ENCODE measurements at regions not wholly inside any gene's neighbourhood (a gene's known extent, or its start where the extent isn't known, plus 50 kb on each side); places are given as distances from the start of the nearest gene placed in this dataset.
A peak's percentile ranks its signal among the peaks of the same experiment; 100 is the strongest.

DNA sequence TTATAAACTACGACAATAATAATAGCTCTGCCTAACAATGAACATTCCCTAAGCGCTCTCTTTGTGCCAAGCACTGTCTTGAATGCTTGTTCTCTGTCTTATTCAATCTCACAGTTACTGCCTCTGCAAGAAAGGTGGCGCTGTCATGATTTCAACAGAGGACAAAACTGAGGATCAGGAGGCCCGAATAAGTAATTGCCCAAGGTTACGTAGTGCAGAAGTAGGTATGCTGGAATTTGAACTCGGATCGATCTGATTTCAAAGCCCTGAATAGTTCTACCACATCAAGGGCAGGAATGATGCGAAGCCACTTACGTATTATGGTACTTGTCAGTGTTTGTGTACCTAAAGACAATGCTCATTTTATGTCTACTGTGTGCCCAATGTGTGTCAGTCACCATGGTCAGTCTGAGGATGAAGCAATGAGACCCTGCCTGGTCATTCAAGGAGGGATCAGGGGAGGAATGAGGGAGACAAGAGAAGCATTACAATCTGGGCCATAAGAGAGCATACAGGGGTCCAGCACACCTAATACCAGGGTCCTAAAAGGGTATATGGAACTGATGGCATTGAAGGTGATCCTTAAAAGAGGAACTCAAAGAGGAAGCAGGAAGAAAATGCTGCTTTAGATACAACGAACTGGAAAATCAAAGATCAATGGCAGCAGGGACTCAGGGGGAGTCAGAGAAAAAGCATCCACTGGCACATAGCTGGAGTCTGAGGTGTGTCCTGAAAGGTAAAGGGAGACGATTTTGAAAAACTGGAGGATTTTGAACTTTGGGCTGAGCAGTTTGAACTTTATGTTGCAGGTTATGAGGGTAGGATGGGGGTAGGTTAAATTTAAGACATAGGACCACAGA lies 389.2 kb downstream of the PLPP3 start:
- Histone ChIP-seq H3K4me3 (replicated peaks in 1 of 4; ENCODE audit: control extremely low read depth in 1 of 4, insufficient read depth in 1 of 4, low read depth in 3 of 4, low read length in 4 of 4) (no peak overlapping the region), H3K4me2 (ENCODE audit: extremely low read depth, insufficient read depth, low read length) (no peak overlapping the region), H2AFZ (ENCODE audit: low read length) (no peak overlapping the region), H3K27me3 (ENCODE audit: control insufficient read depth, insufficient read depth, low read length) (no peaks in the 10 kb centered on the region), H4K20me1 (ENCODE audit: control insufficient read depth, extremely low read depth, insufficient read depth, low read length) (no peaks in the 10 kb centered on the region), H3K4me1 (ENCODE audit: control insufficient read depth, extremely low read depth, insufficient read depth, low read length) (peaks cover 2% of the 10 kb centered on the region), H3K79me2 (ENCODE audit: control insufficient read depth, insufficient read depth, low read length) (no peaks in the 10 kb centered on the region), H3K27ac (ENCODE audit: insufficient read depth, low read length) (no peak overlapping the region), H3K36me3 (ENCODE audit: control insufficient read depth, insufficient read depth, low read length) (no peaks in the 10 kb centered on the region), H3K9me3 (ENCODE audit: control insufficient read depth, insufficient read depth, low read depth, low read length) (no peaks in the 10 kb centered on the region), H3K9ac (ENCODE audit: insufficient read depth, low read length) (no peak overlapping the region)
- no peak for TF ChIP-seq EZH2 (IDR thresholded peaks at IDR 0.05; ENCODE audit: low read length, missing control alignments)
- TF ChIP-seq, protein P1, sequence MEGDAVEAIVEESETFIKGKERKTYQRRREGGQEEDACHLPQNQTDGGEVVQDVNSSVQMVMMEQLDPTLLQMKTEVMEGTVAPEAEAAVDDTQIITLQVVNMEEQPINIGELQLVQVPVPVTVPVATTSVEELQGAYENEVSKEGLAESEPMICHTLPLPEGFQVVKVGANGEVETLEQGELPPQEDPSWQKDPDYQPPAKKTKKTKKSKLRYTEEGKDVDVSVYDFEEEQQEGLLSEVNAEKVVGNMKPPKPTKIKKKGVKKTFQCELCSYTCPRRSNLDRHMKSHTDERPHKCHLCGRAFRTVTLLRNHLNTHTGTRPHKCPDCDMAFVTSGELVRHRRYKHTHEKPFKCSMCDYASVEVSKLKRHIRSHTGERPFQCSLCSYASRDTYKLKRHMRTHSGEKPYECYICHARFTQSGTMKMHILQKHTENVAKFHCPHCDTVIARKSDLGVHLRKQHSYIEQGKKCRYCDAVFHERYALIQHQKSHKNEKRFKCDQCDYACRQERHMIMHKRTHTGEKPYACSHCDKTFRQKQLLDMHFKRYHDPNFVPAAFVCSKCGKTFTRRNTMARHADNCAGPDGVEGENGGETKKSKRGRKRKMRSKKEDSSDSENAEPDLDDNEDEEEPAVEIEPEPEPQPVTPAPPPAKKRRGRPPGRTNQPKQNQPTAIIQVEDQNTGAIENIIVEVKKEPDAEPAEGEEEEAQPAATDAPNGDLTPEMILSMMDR (conservative IDR thresholded peaks at IDR 0.05 in 1 of 2, IDR thresholded peaks at IDR 0.05 in 1 of 2; ENCODE audit: low read depth in 1 of 2, low read length in 2 of 2) = peak; percentile 9 to 31
- DNase-seq (ENCODE audit: low read depth in 2 of 2) = no peak

DNA sequence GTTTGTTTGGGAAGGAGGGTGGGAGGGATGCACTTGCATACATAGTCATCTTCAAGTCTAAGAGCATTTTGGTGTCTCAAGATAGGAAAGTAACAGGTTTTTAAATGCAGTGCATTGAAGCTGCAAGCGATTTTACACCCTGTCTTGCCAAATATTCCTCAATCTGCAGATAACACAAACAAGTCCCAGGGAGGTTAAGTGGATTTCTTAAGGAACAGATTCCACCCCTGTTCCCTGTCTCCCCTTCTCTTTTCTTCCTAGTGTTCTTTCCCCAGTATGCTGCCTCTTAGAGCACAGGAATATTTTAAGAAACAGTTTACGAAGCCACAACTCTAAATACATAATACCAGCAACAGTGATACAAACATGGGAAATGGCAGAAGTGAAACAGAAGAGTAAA lies 389.9 kb downstream of the PLPP3 start:
- H2AFZ ChIP-seq (ENCODE audit: low read length) = no peak overlapping the region
- H4K20me1 ChIP-seq (ENCODE audit: control insufficient read depth, extremely low read depth, insufficient read depth, low read length) = no peaks in the 10 kb centered on the region
- no peaks in the 10 kb centered on the region for H3K36me3 ChIP-seq (ENCODE audit: control insufficient read depth, insufficient read depth, low read length)
- no peak overlapping the region for H3K9ac ChIP-seq (ENCODE audit: insufficient read depth, low read length)
- no peak overlapping the region for H3K4me3 ChIP-seq (replicated peaks in 1 of 4; ENCODE audit: control extremely low read depth in 1 of 4, insufficient read depth in 1 of 4, low read depth in 3 of 4, low read length in 4 of 4)
- no peak overlapping the region for H3K4me2 ChIP-seq (ENCODE audit: extremely low read depth, insufficient read depth, low read length)
- no peak for DNase-seq (ENCODE audit: low read depth in 2 of 2)
- no peaks in the 10 kb centered on the region for H3K27me3 ChIP-seq (ENCODE audit: control insufficient read depth, insufficient read depth, low read length)
- no peak overlapping the region for H3K27ac ChIP-seq (ENCODE audit: insufficient read depth, low read length)
- no peaks in the 10 kb centered on the region for H3K4me1 ChIP-seq (ENCODE audit: control insufficient read depth, extremely low read depth, insufficient read depth, low read length)
- no peaks in the 10 kb centered on the region for H3K79me2 ChIP-seq (ENCODE audit: control insufficient read depth, insufficient read depth, low read length)
- no peaks in the 10 kb centered on the region for H3K9me3 ChIP-seq (ENCODE audit: control insufficient read depth, insufficient read depth, low read depth, low read length)
- TF ChIP-seq, protein P1 (conservative IDR thresholded peaks at IDR 0.05 in 1 of 2, IDR thresholded peaks at IDR 0.05 in 1 of 2; ENCODE audit: low read depth in 1 of 2, low read length in 2 of 2) = no peak
- TF ChIP-seq EZH2 (IDR thresholded peaks at IDR 0.05; ENCODE audit: low read length, missing control alignments) = no peak

DNA sequence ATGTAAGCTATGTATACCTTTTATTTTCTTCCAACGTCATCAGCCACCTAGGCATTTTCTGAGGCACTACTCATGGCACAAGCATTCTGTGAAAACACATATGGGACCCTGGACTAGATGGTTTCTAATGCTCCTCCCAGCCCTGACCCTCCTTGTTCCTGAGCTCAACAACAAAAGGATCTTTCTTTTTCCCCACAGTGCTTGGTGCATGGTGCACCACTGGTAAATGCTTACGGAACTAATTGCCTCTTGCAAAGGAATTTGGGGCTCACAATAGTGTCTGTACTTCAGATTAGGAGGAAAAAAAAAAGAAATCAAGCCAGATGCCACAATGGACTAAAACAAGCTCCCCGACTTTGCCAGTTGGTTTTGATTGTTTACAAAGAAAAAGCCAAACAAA lies 390.5 kb downstream of the PLPP3 start:
- no peaks in the 10 kb centered on the region for H3K36me3 ChIP-seq (ENCODE audit: control insufficient read depth, insufficient read depth, low read length)
- no peak for TF ChIP-seq EZH2 (IDR thresholded peaks at IDR 0.05; ENCODE audit: low read length, missing control alignments)
- TF ChIP-seq, protein P1 (conservative IDR thresholded peaks at IDR 0.05 in 1 of 2, IDR thresholded peaks at IDR 0.05 in 1 of 2; ENCODE audit: low read depth in 1 of 2, low read length in 2 of 2) = no peak
- no peak for DNase-seq (ENCODE audit: low read depth in 2 of 2)
- H3K27ac ChIP-seq (ENCODE audit: insufficient read depth, low read length) = no peak overlapping the region
- H2AFZ ChIP-seq (ENCODE audit: low read length) = no peak overlapping the region
- H3K9me3 ChIP-seq (ENCODE audit: control insufficient read depth, insufficient read depth, low read depth, low read length) = no peaks in the 10 kb centered on the region
- H3K79me2 ChIP-seq (ENCODE audit: control insufficient read depth, insufficient read depth, low read length) = no peaks in the 10 kb centered on the region
- H3K9ac ChIP-seq (ENCODE audit: insufficient read depth, low read length) = no peak overlapping the region
- no peak overlapping the region for H3K4me3 ChIP-seq (replicated peaks in 1 of 4; ENCODE audit: control extremely low read depth in 1 of 4, insufficient read depth in 1 of 4, low read depth in 3 of 4, low read length in 4 of 4)
- no peak overlapping the region for H3K4me2 ChIP-seq (ENCODE audit: extremely low read depth, insufficient read depth, low read length)
- H3K4me1 ChIP-seq (ENCODE audit: control insufficient read depth, extremely low read depth, insufficient read depth, low read length) = no peaks in the 10 kb centered on the region
- no peaks in the 10 kb centered on the region for H3K27me3 ChIP-seq (ENCODE audit: control insufficient read depth, insufficient read depth, low read length)
- no peaks in the 10 kb centered on the region for H4K20me1 ChIP-seq (ENCODE audit: control insufficient read depth, extremely low read depth, insufficient read depth, low read length)
